Kidney (tissue), 13 donors: ENCODE measurements at regions not wholly inside any gene's neighbourhood (a gene's known extent, or its start where the extent isn't known, plus 50 kb on each side); places are given as distances from the start of the nearest gene placed in this dataset.

Experiments used
- DNase-seq, 5 donors: peaks; one replicate each; pipeline ENCODE4 v3.0.0-alpha.2; 2013 to 2020
- FAIRE-seq: peaks from 2 replicates; lab custom pipeline; 2012; peaks lifted over from hg19 to GRCh38; lab: Jason Lieb, UNC
- H3K27ac ChIP-seq, 2 donors: one replicate each; pipeline ENCODE4 v1.7.0; 2013; ENCODE audit warnings: low read depth in 2 of 2, low read length in 2 of 2, inconsistent platforms in 1 of 2
- H3K27me3 ChIP-seq: one replicate; pipeline ENCODE4 v1.7.1; 2013; ENCODE audit warnings: low read length, inconsistent platforms; ENCODE audit not compliant: control insufficient read depth, insufficient read depth
- H3K36me3 ChIP-seq, 3 donors: one replicate each; pipeline versions ENCODE4 v1.7.0 to v1.7.1; 2013; ENCODE audit warnings: low read length in 3 of 3, control low read depth in 1 of 3, inconsistent platforms in 1 of 3; ENCODE audit not compliant: insufficient read depth in 3 of 3, control insufficient read depth in 2 of 3
- H3K4me1 ChIP-seq, 3 donors: one replicate each; pipeline versions ENCODE4 v1.7.0 to v1.7.1; 2013; ENCODE audit warnings: low read length in 3 of 3, inconsistent platforms in 1 of 3, low read depth in 1 of 3; ENCODE audit not compliant: control insufficient read depth in 2 of 3, insufficient read depth in 2 of 3
- H3K4me3 ChIP-seq, 3 donors: one replicate each; pipeline versions ENCODE4 v1.7.0 to v1.8.1; 2013; ENCODE audit warnings: low read length in 3 of 3, control low read depth in 1 of 3, inconsistent platforms in 1 of 3
- H3K9ac ChIP-seq, 3 donors: one replicate each; pipeline versions ENCODE4 v1.7.0 to v1.7.1; 2013; ENCODE audit warnings: low read length in 3 of 3, control low read depth in 1 of 3, inconsistent platforms in 1 of 3
- H3K9me3 ChIP-seq, 3 donors: one replicate each; pipeline versions ENCODE4 v1.7.0 to v1.7.1; 2013; ENCODE audit warnings: low read length in 3 of 3, control low read depth in 1 of 3, inconsistent platforms in 1 of 3; ENCODE audit not compliant: control insufficient read depth in 2 of 3, insufficient read depth in 1 of 3
- intact Hi-C: fragments of 100-400 bp; cut with DNase I; formaldehyde crosslinking; loops from one replicate; pipeline ENCODE4 v1.11.1; 2022
- TF ChIP-seq, protein P1 (sequence below): IDR thresholded peaks from 3 replicates; pipeline ENCODE4 v1.5.1; 2012; ENCODE audit warnings: mild to moderate bottlenecking, moderate library complexity, borderline replicate concordance; ENCODE audit not compliant: insufficient read depth; ENCODE audit errors: extremely low read depth
- donor health status: control.
- donor health status: control.
- donor health status: control.
- donor health status: control.
- donor health status: control.
- donor health status: DM: yes; HTN: yes; CAD: no.
- donor health status: Normal renal cell carcinoma (clear cell type).

DNA sequence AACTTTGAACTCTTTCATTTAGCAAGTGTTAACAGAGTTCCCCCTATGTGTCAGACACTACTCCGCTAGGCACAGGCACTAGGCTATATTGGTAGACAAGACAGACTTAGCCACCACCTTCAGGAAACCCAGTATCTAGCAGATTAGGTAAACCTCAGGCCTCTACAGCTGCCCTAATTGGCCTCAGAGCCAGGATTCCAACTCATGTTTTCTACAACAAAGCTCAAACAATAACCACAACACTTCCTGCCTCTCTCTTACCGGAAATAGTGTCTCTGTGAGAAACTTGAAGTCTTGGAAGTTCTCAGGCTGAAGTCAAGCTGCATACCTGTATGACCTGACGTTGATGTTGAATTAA, 116.6 kb upstream of the SLC44A1 start:
- no peak overlapping the region for H3K4me3 ChIP-seq
- TF ChIP-seq, protein P1, sequence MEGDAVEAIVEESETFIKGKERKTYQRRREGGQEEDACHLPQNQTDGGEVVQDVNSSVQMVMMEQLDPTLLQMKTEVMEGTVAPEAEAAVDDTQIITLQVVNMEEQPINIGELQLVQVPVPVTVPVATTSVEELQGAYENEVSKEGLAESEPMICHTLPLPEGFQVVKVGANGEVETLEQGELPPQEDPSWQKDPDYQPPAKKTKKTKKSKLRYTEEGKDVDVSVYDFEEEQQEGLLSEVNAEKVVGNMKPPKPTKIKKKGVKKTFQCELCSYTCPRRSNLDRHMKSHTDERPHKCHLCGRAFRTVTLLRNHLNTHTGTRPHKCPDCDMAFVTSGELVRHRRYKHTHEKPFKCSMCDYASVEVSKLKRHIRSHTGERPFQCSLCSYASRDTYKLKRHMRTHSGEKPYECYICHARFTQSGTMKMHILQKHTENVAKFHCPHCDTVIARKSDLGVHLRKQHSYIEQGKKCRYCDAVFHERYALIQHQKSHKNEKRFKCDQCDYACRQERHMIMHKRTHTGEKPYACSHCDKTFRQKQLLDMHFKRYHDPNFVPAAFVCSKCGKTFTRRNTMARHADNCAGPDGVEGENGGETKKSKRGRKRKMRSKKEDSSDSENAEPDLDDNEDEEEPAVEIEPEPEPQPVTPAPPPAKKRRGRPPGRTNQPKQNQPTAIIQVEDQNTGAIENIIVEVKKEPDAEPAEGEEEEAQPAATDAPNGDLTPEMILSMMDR: no peak
- H3K9me3 ChIP-seq: no peaks in the 10 kb centered on the region
- no peaks in the 10 kb centered on the region for H3K27me3 ChIP-seq
- DNase-seq (no peak), FAIRE-seq (no peak)
- intact Hi-C loops: no loop called here
- H3K27ac ChIP-seq: no peak overlapping the region
- peaks cover 0 to 6% (median 2%) of the 10 kb centered on the region in 3 donors for H3K4me1 ChIP-seq
- no peak overlapping the region for H3K9ac ChIP-seq
- no peaks in the 10 kb centered on the region for H3K36me3 ChIP-seq

DNA sequence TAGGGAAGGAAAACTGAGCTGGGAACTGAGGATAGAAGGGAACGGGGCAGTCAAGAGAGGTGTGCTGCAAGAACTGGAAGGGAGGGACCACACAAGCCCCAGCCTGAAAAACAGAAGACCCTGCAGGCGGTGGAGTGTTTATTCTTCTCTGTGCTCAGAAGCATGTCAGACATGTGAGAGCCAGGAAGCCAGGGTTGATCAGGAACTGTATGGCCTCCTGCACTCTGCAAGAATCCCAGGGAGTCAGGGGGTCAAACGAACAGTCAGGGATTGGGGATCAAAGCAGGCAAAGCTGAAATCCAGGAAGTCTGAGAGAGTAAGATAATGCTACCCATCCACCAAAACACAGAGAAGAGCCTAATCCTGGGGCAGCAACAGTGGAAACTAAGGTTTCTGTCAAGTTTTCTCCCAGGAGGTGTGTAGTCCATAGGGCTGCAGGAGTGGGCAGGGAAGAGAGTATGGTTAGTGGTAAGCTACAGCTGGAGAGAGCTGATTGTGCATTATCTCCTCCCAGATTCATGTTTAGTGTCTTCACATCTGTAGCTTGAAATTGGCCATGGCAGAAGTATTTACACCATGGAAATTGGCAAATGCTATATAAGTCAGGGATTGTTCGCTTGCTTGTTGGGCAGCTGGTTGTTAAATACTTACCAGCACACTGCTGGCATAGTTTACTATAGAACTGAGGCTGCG, 115.4 kb upstream of the SLC44A1 start:
- no peaks in the 10 kb centered on the region for H3K27me3 ChIP-seq
- no peaks in the 10 kb centered on the region for H3K36me3 ChIP-seq
- no peaks in the 10 kb centered on the region for H3K9me3 ChIP-seq
- no peak overlapping the region for H3K4me3 ChIP-seq
- H3K27ac ChIP-seq: no peak overlapping the region
- TF ChIP-seq, protein P1: no peak
- FAIRE-seq (no peak), DNase-seq (peak in 3 of 5 donors; percentile 28 to 50 (median 32))
- peaks cover 0 to 6% (median 2%) of the 10 kb centered on the region in 3 donors for H3K4me1 ChIP-seq
- no peak overlapping the region for H3K9ac ChIP-seq
- intact Hi-C loops: no loop called here

DNA sequence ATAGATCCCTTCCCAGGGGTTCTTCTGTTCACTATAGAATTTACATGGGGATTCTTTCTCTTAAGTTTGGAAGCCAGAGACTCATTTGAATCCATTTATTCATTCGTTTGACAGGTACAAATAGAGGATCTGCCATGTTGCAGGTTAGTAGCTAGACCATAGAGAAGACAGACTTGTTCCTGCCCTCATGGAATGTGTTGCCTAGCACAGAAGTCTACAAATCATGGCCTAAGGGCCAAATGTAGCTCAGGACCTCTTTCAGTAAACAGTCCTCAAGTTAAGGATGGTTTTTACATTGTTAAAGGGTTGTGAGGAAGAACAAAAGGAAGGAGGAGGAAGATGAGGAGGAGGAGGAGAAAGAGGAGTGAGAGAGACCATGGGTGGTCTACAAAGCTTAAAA, 114.7 kb upstream of the SLC44A1 start:
- intact Hi-C loops: no loop called here
- H3K9ac ChIP-seq: no peak overlapping the region
- H3K4me3 ChIP-seq: no peak overlapping the region
- TF ChIP-seq, protein P1: no peak
- H3K36me3 ChIP-seq: no peaks in the 10 kb centered on the region
- H3K4me1 ChIP-seq: peaks cover 0 to 6% (median 2%) of the 10 kb centered on the region in 3 donors
- no peaks in the 10 kb centered on the region for H3K27me3 ChIP-seq
- FAIRE-seq: no peak
- no peaks in the 10 kb centered on the region for H3K9me3 ChIP-seq
- H3K27ac ChIP-seq: no peak overlapping the region
- DNase-seq: no peak
